ENCODE measurements at regions not wholly inside any gene's neighbourhood (a gene's known extent, or its start where the extent isn't known, plus 50 kb on each side); places are given as distances from the start of the nearest gene placed in this dataset.

DNA sequence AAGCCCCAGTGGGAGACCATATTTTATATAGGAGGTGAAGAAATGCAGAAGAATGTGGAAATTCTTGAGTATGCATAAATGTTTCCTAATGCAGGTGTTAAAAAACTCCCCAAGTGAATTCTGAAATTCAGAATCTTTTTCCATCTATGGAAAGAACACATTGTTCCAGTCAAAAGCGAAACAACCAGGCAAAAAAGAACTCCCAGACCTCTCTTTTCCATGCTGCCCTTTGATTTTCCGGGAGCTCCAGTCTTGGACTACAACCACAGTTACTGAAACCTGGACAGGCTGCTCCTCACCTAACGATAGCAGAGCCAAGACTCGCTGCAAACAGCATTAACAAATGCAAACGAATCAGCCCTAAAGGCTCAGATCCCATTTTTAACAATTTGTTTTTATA, 108.7 kb upstream of the CNKSR3 start:
- TF ChIP-seq EZH2 (IDR thresholded peaks at IDR 0.05; ENCODE audit: borderline replicate concordance, low read depth, low read length, severe bottlenecking) (no peak), POLR2A (IDR thresholded peaks at IDR 0.05; ENCODE audit: low read depth, low read length) (no peak)
- TF ChIP-seq, protein P1, sequence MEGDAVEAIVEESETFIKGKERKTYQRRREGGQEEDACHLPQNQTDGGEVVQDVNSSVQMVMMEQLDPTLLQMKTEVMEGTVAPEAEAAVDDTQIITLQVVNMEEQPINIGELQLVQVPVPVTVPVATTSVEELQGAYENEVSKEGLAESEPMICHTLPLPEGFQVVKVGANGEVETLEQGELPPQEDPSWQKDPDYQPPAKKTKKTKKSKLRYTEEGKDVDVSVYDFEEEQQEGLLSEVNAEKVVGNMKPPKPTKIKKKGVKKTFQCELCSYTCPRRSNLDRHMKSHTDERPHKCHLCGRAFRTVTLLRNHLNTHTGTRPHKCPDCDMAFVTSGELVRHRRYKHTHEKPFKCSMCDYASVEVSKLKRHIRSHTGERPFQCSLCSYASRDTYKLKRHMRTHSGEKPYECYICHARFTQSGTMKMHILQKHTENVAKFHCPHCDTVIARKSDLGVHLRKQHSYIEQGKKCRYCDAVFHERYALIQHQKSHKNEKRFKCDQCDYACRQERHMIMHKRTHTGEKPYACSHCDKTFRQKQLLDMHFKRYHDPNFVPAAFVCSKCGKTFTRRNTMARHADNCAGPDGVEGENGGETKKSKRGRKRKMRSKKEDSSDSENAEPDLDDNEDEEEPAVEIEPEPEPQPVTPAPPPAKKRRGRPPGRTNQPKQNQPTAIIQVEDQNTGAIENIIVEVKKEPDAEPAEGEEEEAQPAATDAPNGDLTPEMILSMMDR (IDR thresholded peaks at IDR 0.05; ENCODE audit: extremely low read depth in 1 of 2, insufficient read depth in 1 of 2, low read depth in 1 of 2, low read length in 2 of 2) = no peak
- TF ChIP-seq, protein P2, sequence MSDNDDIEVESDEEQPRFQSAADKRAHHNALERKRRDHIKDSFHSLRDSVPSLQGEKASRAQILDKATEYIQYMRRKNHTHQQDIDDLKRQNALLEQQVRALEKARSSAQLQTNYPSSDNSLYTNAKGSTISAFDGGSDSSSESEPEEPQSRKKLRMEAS (IDR thresholded peaks at IDR 0.05; ENCODE audit: insufficient read depth, insufficient read length) = no peak

Measured in endothelial cell of umbilical vein (primary cell).